ENCODE measurements at regions not wholly inside any gene's neighbourhood (a gene's known extent, or its start where the extent isn't known, plus 50 kb on each side); places are given as distances from the start of the nearest gene placed in this dataset.
"Not testable (repeated sequence)": the region's sequence is repeated elsewhere in the genome, so short reads cannot be mapped to it uniquely, and the experiment has no call there.

DNA sequence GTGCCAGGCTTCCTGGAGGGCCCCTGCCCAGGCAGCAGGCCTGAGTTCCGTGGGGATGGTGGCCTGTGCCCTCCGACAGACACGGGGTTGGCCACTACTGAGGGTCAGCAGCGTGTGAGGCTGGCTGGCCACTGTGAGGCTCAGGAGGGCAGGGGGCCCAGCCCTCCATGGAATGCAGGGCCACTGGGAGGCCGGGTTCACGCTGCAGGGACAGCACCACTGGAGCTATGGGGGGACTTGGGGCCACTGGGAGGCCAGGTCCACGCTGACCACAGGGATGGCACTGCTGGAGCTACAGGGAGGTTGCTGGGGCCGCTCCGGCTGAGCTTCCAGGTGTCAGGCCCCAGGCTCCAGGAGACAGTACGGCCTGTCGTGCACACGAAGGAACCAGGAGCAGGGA, 116.7 kb upstream of the ZNF469 start:
- not testable (repeated sequence) for TF ChIP-seq EZH2 (IDR thresholded peaks at IDR 0.05; ENCODE audit: insufficient read depth, poor library complexity, severe bottlenecking); EZH2phosphoT487 (IDR thresholded peaks at IDR 0.05; ENCODE audit: insufficient read depth, low read depth)

Data from GM23248 (cell line).